GM23338 (cell line): ENCODE measurements at regions not wholly inside any gene's neighbourhood (a gene's known extent, or its start where the extent isn't known, plus 50 kb on each side); places are given as distances from the start of the nearest gene placed in this dataset.

ENCODE experiments used
- ATAC-seq: fragments of 200-7000 bp; cut with Tn5 transposase; 3 replicates; pipeline ENCODE4 v1.9.1; 2020
- DNase-seq: peaks from one replicate; pipeline ENCODE4 v3.0.0-alpha.2; 2015; ENCODE audit warnings: low spot score
- H2AFZ ChIP-seq: fragments of 200-600 bp; sonication (generic); 2 replicates; pipeline ENCODE4 v1.8.0; 2016; ENCODE audit warnings: antibody characterized with exemption, mild to moderate bottlenecking, moderate library complexity
- H3F3A ChIP-seq: fragments of 200-600 bp; sonication (generic); replicated peaks from 2 replicates; pipeline ENCODE4 v1.8.0; 2017; ENCODE audit warnings: antibody characterized with exemption, mixed run types, low read depth
- H3K27ac ChIP-seq: fragments of 200-600 bp; sonication (generic); 2 replicates; pipeline ENCODE4 v1.6.1; 2016; ENCODE audit warnings: low read depth
- H3K27me3 ChIP-seq: fragments of 200-600 bp; sonication (generic); 2 replicates; pipeline ENCODE4 v1.8.0; 2016; ENCODE audit warnings: mild to moderate bottlenecking, mixed run types, moderate library complexity; ENCODE audit not compliant: insufficient read depth
- H3K36me3 ChIP-seq: fragments of 200-600 bp; sonication (generic); 2 replicates; pipeline ENCODE4 v1.8.0; 2016; ENCODE audit warnings: mild to moderate bottlenecking; ENCODE audit not compliant: insufficient read depth
- H3K4me1 ChIP-seq: fragments of 200-600 bp; sonication (generic); 2 replicates; pipeline ENCODE4 v1.8.0; 2016; ENCODE audit warnings: mild to moderate bottlenecking, moderate library complexity; ENCODE audit not compliant: insufficient read depth
- H3K4me2 ChIP-seq: fragments of 200-600 bp; sonication (generic); 2 replicates; pipeline ENCODE4 v1.7.1; 2017; ENCODE audit warnings: mixed run types
- H3K4me3 ChIP-seq: fragments of 200-600 bp; sonication (generic); 2 replicates; pipeline ENCODE4 v1.6.1; 2016; ENCODE audit warnings: mixed run types
- H3K79me2 ChIP-seq: fragments of 200-600 bp; sonication (generic); replicated peaks from 2 replicates; pipeline ENCODE4 v1.8.0; 2017; ENCODE audit warnings: mild to moderate bottlenecking; ENCODE audit not compliant: insufficient read depth
- H3K9me2 ChIP-seq: fragments of 200-600 bp; sonication (generic); 2 replicates; pipeline ENCODE4 v1.8.0; 2017; ENCODE audit not compliant: insufficient read depth
- H4K20me1 ChIP-seq: fragments of 200-600 bp; sonication (generic); replicated peaks from 2 replicates; pipeline ENCODE4 v1.8.0; 2017; ENCODE audit warnings: mild to moderate bottlenecking; ENCODE audit not compliant: insufficient read depth
- H3K27ac Mint-ChIP-seq: 2 replicates; pipeline ENCODE4 v1.8.0; 2020; ENCODE audit warnings: inconsistent platforms, mild to moderate bottlenecking, moderate library complexity, mixed read lengths
- H3K27me3 Mint-ChIP-seq: 3 replicates; pipeline ENCODE4 v1.8.0; 2022; ENCODE audit warnings: low read depth, mild to moderate bottlenecking, moderate library complexity, mixed read lengths, inconsistent platforms; ENCODE audit not compliant: insufficient read depth, poor library complexity
- H3K36me3 Mint-ChIP-seq: 3 replicates; pipeline ENCODE4 v1.8.0; 2021; ENCODE audit warnings: low read depth, mild to moderate bottlenecking, inconsistent platforms, moderate library complexity, mixed read lengths
- H3K4me1 Mint-ChIP-seq: 3 replicates; pipeline ENCODE4 v1.8.0; 2020; ENCODE audit warnings: mild to moderate bottlenecking, inconsistent platforms, mixed read lengths
- H3K4me3 Mint-ChIP-seq: 3 replicates; pipeline ENCODE4 v1.8.0; 2021; ENCODE audit warnings: moderate library complexity, mild to moderate bottlenecking, inconsistent platforms, mixed read lengths
- H3K9me3 Mint-ChIP-seq: 3 replicates; pipeline ENCODE4 v1.8.0; 2020; ENCODE audit warnings: moderate library complexity, mild to moderate bottlenecking, inconsistent platforms, mixed read lengths
- CTCF ChIP-seq, 2 experiments: fragments of 200-600 bp in 1 of 2; sonication (generic) in 1 of 2; conservative IDR thresholded peaks; 2 replicates each; pipeline versions ENCODE4 v1.5.1 to v1.6.1; 2016 to 2017; ENCODE audit warnings: antibody characterized with exemption in 2 of 2, low read depth in 2 of 2, mild to moderate bottlenecking in 2 of 2, moderate library complexity in 1 of 2
- JUNB ChIP-seq: IDR thresholded peaks from one replicate; pipeline ENCODE4 v1.6.1; 2016; ENCODE audit warnings: antibody characterized with exemption; ENCODE audit not compliant: unreplicated experiment
- ZNF114 ChIP-seq: fragments of 250-450 bp; sonication (Bioruptor Pico); IDR thresholded peaks from 2 replicates; pipeline ENCODE4 v1.5.0; 2020; ENCODE audit warnings: mild to moderate bottlenecking, moderate library complexity
- ZNF462 ChIP-seq: fragments of 250-450 bp; sonication (Bioruptor Pico); IDR thresholded peaks from 2 replicates; pipeline ENCODE4 v1.5.0; 2020; ENCODE audit warnings: mild to moderate bottlenecking, moderate library complexity

- Histone ChIP-seq H3K27me3 (no peaks in the 10 kb centered on the region), H3F3A (no peaks in the 10 kb centered on the region), H3K36me3 (no peaks in the 10 kb centered on the region), H4K20me1 (no peaks in the 10 kb centered on the region), H3K79me2 (no peaks in the 10 kb centered on the region), H3K9me2 (peaks cover 28% of the 10 kb centered on the region; the same call in 1 of the 2 replicates), H2AFZ (no peak overlapping the region), H3K4me3 (no peak overlapping the region), H3K4me1 (no peaks in the 10 kb centered on the region), H3K27ac (no peak overlapping the region), H3K4me2 (no peak overlapping the region)
- Mint-ChIP-seq H3K4me1 (peaks cover 12% of the 10 kb centered on the region), H3K9me3 (peaks cover 12% of the 10 kb centered on the region), H3K36me3 (peaks cover 5% of the 10 kb centered on the region; the same call in 2 of the 3 replicates), H3K27me3 (no peaks in the 10 kb centered on the region), H3K27ac (no peak overlapping the region), H3K4me3 (no peak overlapping the region)
- peak; percentile 93 for ATAC-seq
- TF ChIP-seq ZNF114 (no peak), ZNF462 (peak; percentile 93), CTCF (conservative IDR thresholded peaks at IDR 0.05; ENCODE audit: low read depth in 2 of 2) (peak; percentile 81 to 93), JUNB (no peak)
- peak; percentile 88 for DNase-seq
Observed at GRCh38 chr17:34171245-34171818, 83.8 kb upstream of the CCL2 start.
